ENCODE measurements at regions not wholly inside any gene's neighbourhood (a gene's known extent, or its start where the extent isn't known, plus 50 kb on each side); places are given as distances from the start of the nearest gene placed in this dataset.

DNA sequence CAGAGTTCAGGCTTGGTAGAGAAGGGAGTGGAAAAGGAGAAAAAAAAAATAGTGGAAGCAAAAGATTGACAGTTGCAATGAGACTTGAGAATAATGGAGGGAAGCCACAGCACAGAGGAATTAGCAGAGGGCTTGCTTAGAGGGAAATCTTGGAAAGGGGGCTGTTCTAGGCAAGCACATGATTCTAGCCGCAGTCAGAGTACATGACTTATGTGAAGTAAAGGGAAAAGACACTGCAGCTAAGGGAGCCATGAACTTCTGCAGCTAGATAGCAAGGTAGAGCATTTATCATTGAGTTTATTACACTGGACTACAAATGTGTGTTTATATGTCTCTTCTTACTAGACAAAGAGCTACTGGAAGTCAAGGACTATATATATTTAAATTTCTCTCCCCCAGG is 144.0 kb upstream of the OPCML start:
- Histone ChIP-seq H3K4me2 (ENCODE audit: low read depth, low read length) (no peak overlapping the region), H2AFZ (ENCODE audit: low read length) (no peak overlapping the region), H3K4me3 (replicated peaks in 1 of 3; ENCODE audit: insufficient read depth in 1 of 3, low read depth in 2 of 3, low read length in 3 of 3) (no peak overlapping the region), H3K27ac (ENCODE audit: extremely low read length, insufficient read depth, low read length) (no peak overlapping the region), H3K9me3 (ENCODE audit: low read length) (no peaks in the 10 kb centered on the region), H3K79me2 (ENCODE audit: insufficient read depth, low read length) (no peaks in the 10 kb centered on the region), H4K20me1 (ENCODE audit: insufficient read depth, low read length) (no peaks in the 10 kb centered on the region), H3K9ac (ENCODE audit: insufficient read depth, low read depth, low read length) (no peak overlapping the region), H3K27me3 (ENCODE audit: control insufficient read depth in 1 of 2, insufficient read depth in 2 of 2, low read length in 2 of 2) (peaks cover 0 to 4% of the 10 kb centered on the region in 2 experiments; a peak in 1 of 5 replicates), H3K36me3 (replicated peaks in 1 of 2; ENCODE audit: control insufficient read depth in 1 of 2, insufficient read depth in 2 of 2, low read length in 2 of 2) (no peaks in the 10 kb centered on the region), H3K4me1 (ENCODE audit: insufficient read depth, low read length) (no peaks in the 10 kb centered on the region)
- FAIRE-seq: no peak
- WGBS (ENCODE audit: low lambda C conversion rate): 5% methylated on average over 1 of the region's 1 CpG
- intact Hi-C loops (cut with micrococcal nuclease; ENCODE audit: unreplicated experiment): no loop called here
- ATAC-seq: no peak
- no TSS peak for BruUV-seq (replicated peaks)
- CTCF ChIA-PET (ENCODE audit: low intra/inter-chr PET ratio, low total read pairs): no interaction called here
- in situ Hi-C loops (cut with HindIII; ENCODE audit: extremely low pct_ligation_motif_present, low pct_unique_long_range_greater_than_20kb): no loop called here
- POLR2A ChIA-PET: no interaction called here
- no peak for DNase-seq (ENCODE audit: low spot score)
- no peak for TF ChIP-seq KLF12 (CRISPR knock-in tag; IDR thresholded peaks at IDR 0.05; ENCODE audit: borderline replicate concordance)
- no peak for TF ChIP-seq ZNF556 (CRISPR knock-in tag; IDR thresholded peaks at IDR 0.05; ENCODE audit: borderline replicate concordance)
- TF ChIP-seq NFATC3 (CRISPR knock-in tag; IDR thresholded peaks at IDR 0.05): no peak
- TF ChIP-seq PHF21A (CRISPR knock-in tag; IDR thresholded peaks at IDR 0.05): no peak
- no peak for TF ChIP-seq POLR2G (IDR thresholded peaks at IDR 0.05; ENCODE audit: low read depth, low read length)
- TF ChIP-seq TBP (CRISPR knock-in tag; IDR thresholded peaks at IDR 0.05): no peak
- TF ChIP-seq, protein P1, sequence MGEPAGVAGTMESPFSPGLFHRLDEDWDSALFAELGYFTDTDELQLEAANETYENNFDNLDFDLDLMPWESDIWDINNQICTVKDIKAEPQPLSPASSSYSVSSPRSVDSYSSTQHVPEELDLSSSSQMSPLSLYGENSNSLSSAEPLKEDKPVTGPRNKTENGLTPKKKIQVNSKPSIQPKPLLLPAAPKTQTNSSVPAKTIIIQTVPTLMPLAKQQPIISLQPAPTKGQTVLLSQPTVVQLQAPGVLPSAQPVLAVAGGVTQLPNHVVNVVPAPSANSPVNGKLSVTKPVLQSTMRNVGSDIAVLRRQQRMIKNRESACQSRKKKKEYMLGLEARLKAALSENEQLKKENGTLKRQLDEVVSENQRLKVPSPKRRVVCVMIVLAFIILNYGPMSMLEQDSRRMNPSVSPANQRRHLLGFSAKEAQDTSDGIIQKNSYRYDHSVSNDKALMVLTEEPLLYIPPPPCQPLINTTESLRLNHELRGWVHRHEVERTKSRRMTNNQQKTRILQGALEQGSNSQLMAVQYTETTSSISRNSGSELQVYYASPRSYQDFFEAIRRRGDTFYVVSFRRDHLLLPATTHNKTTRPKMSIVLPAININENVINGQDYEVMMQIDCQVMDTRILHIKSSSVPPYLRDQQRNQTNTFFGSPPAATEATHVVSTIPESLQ (CRISPR knock-in tag; conservative IDR thresholded peaks at IDR 0.05): no peak
- TF ChIP-seq, protein P2, sequence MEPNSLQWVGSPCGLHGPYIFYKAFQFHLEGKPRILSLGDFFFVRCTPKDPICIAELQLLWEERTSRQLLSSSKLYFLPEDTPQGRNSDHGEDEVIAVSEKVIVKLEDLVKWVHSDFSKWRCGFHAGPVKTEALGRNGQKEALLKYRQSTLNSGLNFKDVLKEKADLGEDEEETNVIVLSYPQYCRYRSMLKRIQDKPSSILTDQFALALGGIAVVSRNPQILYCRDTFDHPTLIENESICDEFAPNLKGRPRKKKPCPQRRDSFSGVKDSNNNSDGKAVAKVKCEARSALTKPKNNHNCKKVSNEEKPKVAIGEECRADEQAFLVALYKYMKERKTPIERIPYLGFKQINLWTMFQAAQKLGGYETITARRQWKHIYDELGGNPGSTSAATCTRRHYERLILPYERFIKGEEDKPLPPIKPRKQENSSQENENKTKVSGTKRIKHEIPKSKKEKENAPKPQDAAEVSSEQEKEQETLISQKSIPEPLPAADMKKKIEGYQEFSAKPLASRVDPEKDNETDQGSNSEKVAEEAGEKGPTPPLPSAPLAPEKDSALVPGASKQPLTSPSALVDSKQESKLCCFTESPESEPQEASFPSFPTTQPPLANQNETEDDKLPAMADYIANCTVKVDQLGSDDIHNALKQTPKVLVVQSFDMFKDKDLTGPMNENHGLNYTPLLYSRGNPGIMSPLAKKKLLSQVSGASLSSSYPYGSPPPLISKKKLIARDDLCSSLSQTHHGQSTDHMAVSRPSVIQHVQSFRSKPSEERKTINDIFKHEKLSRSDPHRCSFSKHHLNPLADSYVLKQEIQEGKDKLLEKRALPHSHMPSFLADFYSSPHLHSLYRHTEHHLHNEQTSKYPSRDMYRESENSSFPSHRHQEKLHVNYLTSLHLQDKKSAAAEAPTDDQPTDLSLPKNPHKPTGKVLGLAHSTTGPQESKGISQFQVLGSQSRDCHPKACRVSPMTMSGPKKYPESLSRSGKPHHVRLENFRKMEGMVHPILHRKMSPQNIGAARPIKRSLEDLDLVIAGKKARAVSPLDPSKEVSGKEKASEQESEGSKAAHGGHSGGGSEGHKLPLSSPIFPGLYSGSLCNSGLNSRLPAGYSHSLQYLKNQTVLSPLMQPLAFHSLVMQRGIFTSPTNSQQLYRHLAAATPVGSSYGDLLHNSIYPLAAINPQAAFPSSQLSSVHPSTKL (CRISPR knock-in tag; IDR thresholded peaks at IDR 0.05): no peak
- no peak for TF ChIP-seq POGZ (CRISPR knock-in tag; IDR thresholded peaks at IDR 0.05)
- no peak for TF ChIP-seq NR2F6 (IDR thresholded peaks at IDR 0.05)
- TF ChIP-seq NR2F6 (CRISPR knock-in tag; IDR thresholded peaks at IDR 0.05): no peak
- TF ChIP-seq HMG20A (CRISPR knock-in tag; IDR thresholded peaks at IDR 0.05; ENCODE audit: borderline replicate concordance): no peak
- TF ChIP-seq, protein P3, sequence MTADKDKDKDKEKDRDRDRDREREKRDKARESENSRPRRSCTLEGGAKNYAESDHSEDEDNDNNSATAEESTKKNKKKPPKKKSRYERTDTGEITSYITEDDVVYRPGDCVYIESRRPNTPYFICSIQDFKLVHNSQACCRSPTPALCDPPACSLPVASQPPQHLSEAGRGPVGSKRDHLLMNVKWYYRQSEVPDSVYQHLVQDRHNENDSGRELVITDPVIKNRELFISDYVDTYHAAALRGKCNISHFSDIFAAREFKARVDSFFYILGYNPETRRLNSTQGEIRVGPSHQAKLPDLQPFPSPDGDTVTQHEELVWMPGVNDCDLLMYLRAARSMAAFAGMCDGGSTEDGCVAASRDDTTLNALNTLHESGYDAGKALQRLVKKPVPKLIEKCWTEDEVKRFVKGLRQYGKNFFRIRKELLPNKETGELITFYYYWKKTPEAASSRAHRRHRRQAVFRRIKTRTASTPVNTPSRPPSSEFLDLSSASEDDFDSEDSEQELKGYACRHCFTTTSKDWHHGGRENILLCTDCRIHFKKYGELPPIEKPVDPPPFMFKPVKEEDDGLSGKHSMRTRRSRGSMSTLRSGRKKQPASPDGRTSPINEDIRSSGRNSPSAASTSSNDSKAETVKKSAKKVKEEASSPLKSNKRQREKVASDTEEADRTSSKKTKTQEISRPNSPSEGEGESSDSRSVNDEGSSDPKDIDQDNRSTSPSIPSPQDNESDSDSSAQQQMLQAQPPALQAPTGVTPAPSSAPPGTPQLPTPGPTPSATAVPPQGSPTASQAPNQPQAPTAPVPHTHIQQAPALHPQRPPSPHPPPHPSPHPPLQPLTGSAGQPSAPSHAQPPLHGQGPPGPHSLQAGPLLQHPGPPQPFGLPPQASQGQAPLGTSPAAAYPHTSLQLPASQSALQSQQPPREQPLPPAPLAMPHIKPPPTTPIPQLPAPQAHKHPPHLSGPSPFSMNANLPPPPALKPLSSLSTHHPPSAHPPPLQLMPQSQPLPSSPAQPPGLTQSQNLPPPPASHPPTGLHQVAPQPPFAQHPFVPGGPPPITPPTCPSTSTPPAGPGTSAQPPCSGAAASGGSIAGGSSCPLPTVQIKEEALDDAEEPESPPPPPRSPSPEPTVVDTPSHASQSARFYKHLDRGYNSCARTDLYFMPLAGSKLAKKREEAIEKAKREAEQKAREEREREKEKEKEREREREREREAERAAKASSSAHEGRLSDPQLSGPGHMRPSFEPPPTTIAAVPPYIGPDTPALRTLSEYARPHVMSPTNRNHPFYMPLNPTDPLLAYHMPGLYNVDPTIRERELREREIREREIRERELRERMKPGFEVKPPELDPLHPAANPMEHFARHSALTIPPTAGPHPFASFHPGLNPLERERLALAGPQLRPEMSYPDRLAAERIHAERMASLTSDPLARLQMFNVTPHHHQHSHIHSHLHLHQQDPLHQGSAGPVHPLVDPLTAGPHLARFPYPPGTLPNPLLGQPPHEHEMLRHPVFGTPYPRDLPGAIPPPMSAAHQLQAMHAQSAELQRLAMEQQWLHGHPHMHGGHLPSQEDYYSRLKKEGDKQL (CRISPR knock-in tag; IDR thresholded peaks at IDR 0.05; ENCODE audit: low read depth): no peak
- no peak for TF ChIP-seq PAX8 (CRISPR knock-in tag; IDR thresholded peaks at IDR 0.05; ENCODE audit: borderline replicate concordance)
